Neural crest cell (in vitro differentiated cells): ENCODE measurements at regions not wholly inside any gene's neighbourhood (a gene's known extent, or its start where the extent isn't known, plus 50 kb on each side); places are given as distances from the start of the nearest gene placed in this dataset.

ENCODE experiments used
- DNase-seq: peaks from one replicate; pipeline ENCODE4 v3.0.0; 2021; ENCODE audit warnings: low read depth, mixed read lengths, low spot score
- H3K27ac Mint-ChIP-seq: one replicate; pipeline ENCODE4 v1.8.0; 2021; ENCODE audit warnings: mild to moderate bottlenecking, mixed read lengths; ENCODE audit not compliant: unreplicated experiment
- H3K27me3 Mint-ChIP-seq: 2 replicates; pipeline ENCODE4 v1.8.0; 2021; ENCODE audit warnings: low read depth, mild to moderate bottlenecking, mixed read lengths
- H3K36me3 Mint-ChIP-seq: 2 replicates; pipeline ENCODE4 v1.8.0; 2021; ENCODE audit warnings: low read depth, mild to moderate bottlenecking, mixed read lengths
- H3K4me1 Mint-ChIP-seq: 2 replicates; pipeline ENCODE4 v1.8.0; 2021; ENCODE audit warnings: mixed read lengths
- H3K4me3 Mint-ChIP-seq: one replicate; pipeline ENCODE4 v1.8.0; 2021; ENCODE audit warnings: mild to moderate bottlenecking, mixed read lengths
- H3K9me3 Mint-ChIP-seq: 2 replicates; pipeline ENCODE4 v1.8.0; 2021; ENCODE audit warnings: mixed read lengths
- TF ChIP-seq, protein P1 (sequence below): fragments of 200-600 bp; sonication (generic); conservative IDR thresholded peaks from 2 replicates; pipeline ENCODE4 v1.5.0; 2021; ENCODE audit warnings: antibody characterized with exemption, mild to moderate bottlenecking

- no peak for DNase-seq
- TF ChIP-seq, protein P1, sequence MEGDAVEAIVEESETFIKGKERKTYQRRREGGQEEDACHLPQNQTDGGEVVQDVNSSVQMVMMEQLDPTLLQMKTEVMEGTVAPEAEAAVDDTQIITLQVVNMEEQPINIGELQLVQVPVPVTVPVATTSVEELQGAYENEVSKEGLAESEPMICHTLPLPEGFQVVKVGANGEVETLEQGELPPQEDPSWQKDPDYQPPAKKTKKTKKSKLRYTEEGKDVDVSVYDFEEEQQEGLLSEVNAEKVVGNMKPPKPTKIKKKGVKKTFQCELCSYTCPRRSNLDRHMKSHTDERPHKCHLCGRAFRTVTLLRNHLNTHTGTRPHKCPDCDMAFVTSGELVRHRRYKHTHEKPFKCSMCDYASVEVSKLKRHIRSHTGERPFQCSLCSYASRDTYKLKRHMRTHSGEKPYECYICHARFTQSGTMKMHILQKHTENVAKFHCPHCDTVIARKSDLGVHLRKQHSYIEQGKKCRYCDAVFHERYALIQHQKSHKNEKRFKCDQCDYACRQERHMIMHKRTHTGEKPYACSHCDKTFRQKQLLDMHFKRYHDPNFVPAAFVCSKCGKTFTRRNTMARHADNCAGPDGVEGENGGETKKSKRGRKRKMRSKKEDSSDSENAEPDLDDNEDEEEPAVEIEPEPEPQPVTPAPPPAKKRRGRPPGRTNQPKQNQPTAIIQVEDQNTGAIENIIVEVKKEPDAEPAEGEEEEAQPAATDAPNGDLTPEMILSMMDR: no peak
- peaks cover 2% of the 10 kb centered on the region for H3K9me3 Mint-ChIP-seq
These were observed 65.6 kb downstream of the TMEM17 start for GRCh38 chr2:62440281-62440946.

GRCh38 chr2:62439425-62439824, 66.6 kb downstream of the TMEM17 start:
- Mint-ChIP-seq H3K27ac (no peak overlapping the region), H3K9me3 (peaks cover 2% of the 10 kb centered on the region), H3K4me3 (no peak overlapping the region), H3K27me3 (no peaks in the 10 kb centered on the region), H3K36me3 (no peaks in the 10 kb centered on the region), H3K4me1 (no peaks in the 10 kb centered on the region)
- TF ChIP-seq, protein P1: no peak
- DNase-seq: no peak

More at GRCh38 chr2:62440281-62440946, 65.6 kb downstream of the TMEM17 start:
- H3K36me3 Mint-ChIP-seq: no peaks in the 10 kb centered on the region
- no peak overlapping the region for H3K27ac Mint-ChIP-seq
- H3K27me3 Mint-ChIP-seq: no peaks in the 10 kb centered on the region
- H3K4me3 Mint-ChIP-seq: no peak overlapping the region
- H3K4me1 Mint-ChIP-seq: no peaks in the 10 kb centered on the region

GRCh38 chr2:62437785-62438184, 68.2 kb downstream of the TMEM17 start:
- TF ChIP-seq, protein P1: no peak
- Mint-ChIP-seq H3K27ac (no peak overlapping the region), H3K9me3 (peaks cover 2% of the 10 kb centered on the region), H3K4me1 (no peaks in the 10 kb centered on the region), H3K4me3 (no peak overlapping the region), H3K27me3 (no peaks in the 10 kb centered on the region), H3K36me3 (no peaks in the 10 kb centered on the region)
- no peak for DNase-seq

DNA sequence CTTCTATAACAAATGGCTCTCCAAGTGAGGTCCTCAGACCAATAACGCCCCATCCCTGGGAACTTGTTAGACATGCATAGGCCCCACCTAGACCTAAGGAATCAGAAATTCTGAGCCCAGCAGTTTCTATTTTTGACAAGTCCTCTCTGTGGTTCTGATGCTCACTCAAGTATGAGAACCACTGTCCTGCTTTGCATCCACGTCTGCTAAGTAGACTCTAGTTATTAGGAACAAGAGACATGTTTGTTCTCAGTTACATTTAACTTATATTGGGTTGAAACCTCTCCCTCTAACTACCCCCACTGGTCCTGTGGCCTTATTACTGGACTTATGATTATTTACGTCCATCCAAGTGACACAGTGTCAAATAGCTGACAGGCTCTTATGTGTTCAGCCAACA, 70.3 kb downstream of the TMEM17 start:
- no peak overlapping the region for H3K27ac Mint-ChIP-seq
- no peaks in the 10 kb centered on the region for H3K27me3 Mint-ChIP-seq
- H3K4me3 Mint-ChIP-seq: no peak overlapping the region
- H3K36me3 Mint-ChIP-seq: no peaks in the 10 kb centered on the region
- no peaks in the 10 kb centered on the region for H3K4me1 Mint-ChIP-seq
- TF ChIP-seq, protein P1: no peak
- no peak for DNase-seq
- peaks cover 2% of the 10 kb centered on the region for H3K9me3 Mint-ChIP-seq

DNA sequence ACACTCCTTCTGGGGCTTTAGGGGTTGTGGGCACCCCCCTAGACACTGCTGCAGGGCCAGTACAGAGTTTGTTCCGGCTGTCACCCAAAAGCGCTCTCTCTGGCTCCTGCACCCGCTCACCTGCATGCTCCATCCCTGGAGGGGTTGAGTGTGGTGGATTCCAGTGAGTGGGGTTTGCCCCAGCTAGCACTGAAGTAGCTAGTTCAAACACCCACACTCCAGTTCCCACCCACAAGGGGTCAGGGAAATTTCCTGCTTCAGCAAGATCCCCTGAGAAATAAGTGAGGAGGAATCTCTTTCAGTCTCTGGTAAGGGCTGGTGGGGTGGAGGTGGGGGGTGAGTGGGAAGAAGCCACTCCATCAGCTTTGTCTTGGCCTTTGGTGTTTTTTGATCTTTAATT, 73.6 kb downstream of the TMEM17 start:
- H3K27me3 Mint-ChIP-seq: no peaks in the 10 kb centered on the region
- H3K4me1 Mint-ChIP-seq: no peaks in the 10 kb centered on the region
- no peaks in the 10 kb centered on the region for H3K36me3 Mint-ChIP-seq
- DNase-seq: no peak
- TF ChIP-seq, protein P1: no peak
- no peak overlapping the region for H3K4me3 Mint-ChIP-seq
- no peaks in the 10 kb centered on the region for H3K9me3 Mint-ChIP-seq
- no peak overlapping the region for H3K27ac Mint-ChIP-seq
